ENCODE measurements at regions not wholly inside any gene's neighbourhood (a gene's known extent, or its start where the extent isn't known, plus 50 kb on each side); places are given as distances from the start of the nearest gene placed in this dataset.

DNA sequence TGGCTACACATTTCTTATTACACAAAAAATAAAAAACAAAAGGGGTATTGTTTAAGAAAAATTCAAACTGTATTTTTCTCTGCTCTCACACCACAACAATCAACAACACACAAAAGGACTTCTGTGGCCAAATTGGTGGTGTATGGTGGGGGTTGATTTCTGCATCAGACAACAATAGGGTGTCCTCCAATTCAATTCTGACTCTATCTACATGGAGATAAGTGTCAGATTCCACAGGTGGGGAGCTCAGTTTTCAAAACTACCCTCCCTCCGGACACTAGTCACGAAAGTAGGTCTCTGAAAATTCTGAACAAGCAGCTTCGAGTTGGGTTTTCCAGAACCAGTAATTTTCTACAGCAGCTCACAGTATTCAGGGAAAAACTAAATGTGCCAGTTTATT, 744.9 kb upstream of the NCAM2 start:
- DNase-seq (ENCODE audit: extremely low read depth, insufficient read length): no peak
- TF ChIP-seq CTCF (IDR thresholded peaks at IDR 0.05; ENCODE audit: insufficient read depth, low read length, poor library complexity, severe bottlenecking): no peak

GRCh38 chr21:20254964-20255363, 743.2 kb upstream of the NCAM2 start:
- Histone ChIP-seq H3K27me3 (replicated peaks; ENCODE audit: control insufficient read depth, insufficient read depth, low read length) (no peaks in the 10 kb centered on the region), H3K4me3 (replicated peaks; ENCODE audit: low read depth, low read length) (no peak overlapping the region), H3K36me3 (ENCODE audit: control insufficient read depth, insufficient read depth, low read length) (no peaks in the 10 kb centered on the region)
- no peak for TF ChIP-seq CTCF (IDR thresholded peaks at IDR 0.05; ENCODE audit: insufficient read depth, low read length, poor library complexity, severe bottlenecking)
- no peak for DNase-seq (ENCODE audit: extremely low read depth, insufficient read length)

More for the DNA sequence above, 744.9 kb upstream of the NCAM2 start:
- Histone ChIP-seq H3K4me3 (replicated peaks; ENCODE audit: low read depth, low read length) (no peak overlapping the region), H3K27me3 (replicated peaks; ENCODE audit: control insufficient read depth, insufficient read depth, low read length) (no peaks in the 10 kb centered on the region), H3K36me3 (ENCODE audit: control insufficient read depth, insufficient read depth, low read length) (no peaks in the 10 kb centered on the region)

DNA sequence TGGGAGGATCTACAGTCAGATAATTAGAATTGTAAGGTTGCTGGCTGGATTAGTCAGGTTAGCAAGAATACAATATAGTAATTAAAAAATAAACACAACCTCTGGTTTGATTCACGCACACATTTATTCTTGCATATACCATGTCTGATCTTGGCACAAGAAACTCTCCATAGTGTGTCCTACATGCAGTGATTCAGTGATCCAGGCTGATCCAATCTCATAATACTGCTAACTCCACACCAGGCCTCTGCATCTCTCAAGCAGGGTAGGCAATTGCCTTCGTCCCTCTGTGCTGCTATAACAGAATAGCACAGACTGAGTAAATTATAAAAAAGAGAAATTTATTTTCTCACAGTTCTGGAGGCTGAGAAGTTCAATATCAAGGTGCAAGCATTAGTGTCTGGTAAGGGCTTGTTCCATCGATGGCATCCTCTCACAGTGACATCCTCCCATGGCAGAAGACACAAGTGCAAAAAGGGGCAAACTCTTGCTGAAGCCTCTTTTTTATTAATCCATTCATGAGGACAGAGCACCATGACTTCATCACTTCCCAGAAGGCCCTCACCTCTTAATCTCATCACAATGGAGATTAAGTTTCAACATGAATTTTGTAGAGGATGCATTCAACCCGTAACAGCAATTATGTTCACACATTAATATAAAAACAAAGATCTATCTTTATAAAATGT, 741.0 kb upstream of the NCAM2 start:
- no peak for DNase-seq (ENCODE audit: extremely low read depth, insufficient read length)
- TF ChIP-seq CTCF (IDR thresholded peaks at IDR 0.05; ENCODE audit: insufficient read depth, low read length, poor library complexity, severe bottlenecking): no peak
- Histone ChIP-seq H3K27me3 (replicated peaks; ENCODE audit: control insufficient read depth, insufficient read depth, low read length) (no peaks in the 10 kb centered on the region), H3K36me3 (ENCODE audit: control insufficient read depth, insufficient read depth, low read length) (no peaks in the 10 kb centered on the region), H3K4me3 (replicated peaks; ENCODE audit: low read depth, low read length) (no peak overlapping the region)

DNA sequence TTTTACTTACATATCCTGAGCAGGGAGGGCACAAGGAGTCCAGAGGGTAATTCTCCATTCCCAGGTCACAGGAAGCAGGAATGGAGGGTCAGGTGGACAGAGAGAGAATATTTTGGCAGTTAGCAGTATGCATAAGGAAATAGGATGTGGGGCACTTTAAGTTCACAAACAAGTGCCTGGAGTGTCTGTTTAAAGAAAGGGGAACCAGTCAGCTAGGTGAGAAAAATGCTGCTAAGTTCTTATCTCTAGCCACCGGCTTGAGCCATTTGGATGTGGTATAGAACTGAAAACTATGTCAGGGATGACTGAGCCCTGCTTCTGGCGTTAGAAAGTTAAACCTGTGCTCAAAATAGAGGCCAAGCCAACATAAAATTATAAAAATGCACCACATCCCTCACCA, 739.7 kb upstream of the NCAM2 start:
- H3K4me3 ChIP-seq (replicated peaks; ENCODE audit: low read depth, low read length): no peak overlapping the region
- no peaks in the 10 kb centered on the region for H3K27me3 ChIP-seq (replicated peaks; ENCODE audit: control insufficient read depth, insufficient read depth, low read length)
- TF ChIP-seq CTCF (IDR thresholded peaks at IDR 0.05; ENCODE audit: insufficient read depth, low read length, poor library complexity, severe bottlenecking): no peak
- no peak for DNase-seq (ENCODE audit: extremely low read depth, insufficient read length)
- no peaks in the 10 kb centered on the region for H3K36me3 ChIP-seq (ENCODE audit: control insufficient read depth, insufficient read depth, low read length)

DNA sequence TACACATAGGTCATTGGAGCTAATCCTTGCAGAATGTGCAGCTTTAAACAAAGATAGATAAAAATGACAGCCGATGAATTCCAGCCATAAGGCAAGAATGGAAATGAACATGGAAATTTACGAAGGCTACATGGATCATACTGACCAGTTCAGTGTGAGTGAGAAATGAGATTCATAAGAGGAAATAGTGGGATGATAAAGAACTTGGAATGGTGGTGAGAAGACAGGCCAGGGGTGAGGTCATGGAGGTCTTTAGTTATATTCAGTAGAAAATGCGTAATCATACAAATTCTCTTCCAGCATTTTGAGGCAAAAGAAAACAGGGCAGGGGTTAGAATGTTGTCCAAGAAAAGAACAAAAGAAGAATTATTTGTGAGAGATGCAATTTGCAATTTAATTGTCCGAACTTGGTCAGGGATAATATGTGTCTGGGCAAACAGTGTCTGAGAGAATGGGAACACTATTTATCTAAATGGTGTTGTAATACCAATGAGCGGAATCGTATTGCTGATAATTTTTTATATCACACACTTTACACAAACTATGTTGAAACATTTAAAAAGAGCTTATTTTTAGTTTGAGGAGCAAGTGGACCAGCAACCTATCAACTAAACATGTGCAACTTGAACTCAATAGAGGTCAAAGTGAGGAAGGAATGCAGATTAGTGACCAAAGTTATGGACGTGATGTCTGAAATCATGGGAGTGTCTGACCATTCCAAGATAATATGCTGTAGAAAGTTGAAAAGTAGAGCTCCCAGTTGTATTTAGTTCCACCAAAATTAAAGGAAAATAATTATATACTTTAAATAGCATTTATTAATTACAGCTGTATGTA, 739.0 kb upstream of the NCAM2 start:
- no peak for TF ChIP-seq CTCF (IDR thresholded peaks at IDR 0.05; ENCODE audit: insufficient read depth, low read length, poor library complexity, severe bottlenecking)
- H3K36me3 ChIP-seq (ENCODE audit: control insufficient read depth, insufficient read depth, low read length): no peaks in the 10 kb centered on the region
- no peaks in the 10 kb centered on the region for H3K27me3 ChIP-seq (replicated peaks; ENCODE audit: control insufficient read depth, insufficient read depth, low read length)
- no peak overlapping the region for H3K4me3 ChIP-seq (replicated peaks; ENCODE audit: low read depth, low read length)
- no peak for DNase-seq (ENCODE audit: extremely low read depth, insufficient read length)

Measured in GM06990 (cell line).